ENCODE measurements at regions not wholly inside any gene's neighbourhood (a gene's known extent, or its start where the extent isn't known, plus 50 kb on each side); places are given as distances from the start of the nearest gene placed in this dataset.

DNA sequence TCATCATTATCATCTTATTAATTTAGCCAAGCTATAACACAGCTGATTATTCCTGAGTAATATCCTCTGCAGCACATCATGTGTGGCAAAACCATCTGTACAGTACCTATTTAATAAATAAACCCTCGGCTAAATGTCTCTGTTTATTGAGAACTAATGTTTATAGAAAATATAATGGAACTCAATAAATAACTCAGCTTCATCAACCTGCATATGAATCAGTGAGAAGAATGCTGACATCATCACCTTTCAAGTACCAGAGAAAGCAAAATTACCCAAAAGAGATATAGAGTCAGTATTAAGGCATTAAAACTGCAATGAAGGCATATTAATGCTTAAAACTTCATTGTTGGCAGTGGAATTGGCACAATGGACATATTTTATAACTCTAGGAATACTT lies 558.3 kb downstream of the PLCL1 start:
- in situ Hi-C loops (cut with MboI) (no loop called here), intact Hi-C loops (cut with micrococcal nuclease) (no loop called here)
- FAIRE-seq (no peak), DNase-seq (ENCODE audit: extremely low read depth in 1 of 4, low spot score in 3 of 4) (no peak), ATAC-seq (no peak)
- Histone ChIP-seq H3K27ac (ENCODE audit: extremely low read depth, low read depth, low read length) (no peak overlapping the region), H3K9ac (ENCODE audit: insufficient read depth in 1 of 2, low read depth in 2 of 2, low read length in 2 of 2) (no peak overlapping the region), H3K4me1 (replicated peaks in 1 of 2; ENCODE audit: control insufficient read depth in 2 of 2, insufficient read depth in 2 of 2, low read length in 2 of 2) (no peaks in the 10 kb centered on the region), H3K4me3 (no peak overlapping the region), H3K79me2 (ENCODE audit: control insufficient read depth, insufficient read depth, low read length) (no peaks in the 10 kb centered on the region), H3K36me3 (ENCODE audit: control insufficient read depth, insufficient read depth, low read length) (no peaks in the 10 kb centered on the region), H3K9me1 (ENCODE audit: control insufficient read depth, insufficient read depth, low read length) (no peaks in the 10 kb centered on the region), H4K20me1 (replicated peaks; ENCODE audit: control insufficient read depth, insufficient read depth, low read length) (no peaks in the 10 kb centered on the region), H2AFZ (ENCODE audit: low read depth, low read length) (no peak overlapping the region), H3K4me2 (ENCODE audit: insufficient read depth, low read length) (no peak overlapping the region), H3K27me3 (ENCODE audit: control insufficient read depth in 2 of 2, insufficient read depth in 2 of 2, low read length in 2 of 2) (no peaks in the 10 kb centered on the region), H3K9me3 (replicated peaks; ENCODE audit: control insufficient read depth, insufficient read depth, low read depth, low read length) (no peaks in the 10 kb centered on the region)
- no peak for TF ChIP-seq LARP7 (IDR thresholded peaks at IDR 0.05)
- peak; percentile 43; the same call in 1 of the 2 replicates for TF ChIP-seq ZNF316 (IDR thresholded peaks at IDR 0.05)
- no peak for TF ChIP-seq CREM (IDR thresholded peaks at IDR 0.05; ENCODE audit: low read depth)
- peak; percentile 14; the same call in 1 of the 2 replicates for TF ChIP-seq MAFG (tag; conservative IDR thresholded peaks at IDR 0.05)
- TF ChIP-seq MAZ (CRISPR knock-in tag; conservative IDR thresholded peaks at IDR 0.05 in 1 of 2, IDR thresholded peaks at IDR 0.05 in 1 of 2), result no peak
- TF ChIP-seq EWSR1 (IDR thresholded peaks at IDR 0.05; ENCODE audit: borderline replicate concordance, low read depth, partially characterized antibody), result no peak
- TF ChIP-seq MCM3 (IDR thresholded peaks at IDR 0.05), result no peak
- TF ChIP-seq ZNF785 (CRISPR knock-in tag; IDR thresholded peaks at IDR 0.05), result no peak
- no peak for TF ChIP-seq ZNF583 (CRISPR knock-in tag; IDR thresholded peaks at IDR 0.05)
- TF ChIP-seq KDM2B (CRISPR knock-in tag; IDR thresholded peaks at IDR 0.05), result no peak
- TF ChIP-seq RHOXF2B (CRISPR knock-in tag; conservative IDR thresholded peaks at IDR 0.05), result no peak
- no peak for TF ChIP-seq HDAC8 (tag; IDR thresholded peaks at IDR 0.05)
- TF ChIP-seq TAF7 (tag; IDR thresholded peaks at IDR 0.05), result no peak
- TF ChIP-seq, protein P1, sequence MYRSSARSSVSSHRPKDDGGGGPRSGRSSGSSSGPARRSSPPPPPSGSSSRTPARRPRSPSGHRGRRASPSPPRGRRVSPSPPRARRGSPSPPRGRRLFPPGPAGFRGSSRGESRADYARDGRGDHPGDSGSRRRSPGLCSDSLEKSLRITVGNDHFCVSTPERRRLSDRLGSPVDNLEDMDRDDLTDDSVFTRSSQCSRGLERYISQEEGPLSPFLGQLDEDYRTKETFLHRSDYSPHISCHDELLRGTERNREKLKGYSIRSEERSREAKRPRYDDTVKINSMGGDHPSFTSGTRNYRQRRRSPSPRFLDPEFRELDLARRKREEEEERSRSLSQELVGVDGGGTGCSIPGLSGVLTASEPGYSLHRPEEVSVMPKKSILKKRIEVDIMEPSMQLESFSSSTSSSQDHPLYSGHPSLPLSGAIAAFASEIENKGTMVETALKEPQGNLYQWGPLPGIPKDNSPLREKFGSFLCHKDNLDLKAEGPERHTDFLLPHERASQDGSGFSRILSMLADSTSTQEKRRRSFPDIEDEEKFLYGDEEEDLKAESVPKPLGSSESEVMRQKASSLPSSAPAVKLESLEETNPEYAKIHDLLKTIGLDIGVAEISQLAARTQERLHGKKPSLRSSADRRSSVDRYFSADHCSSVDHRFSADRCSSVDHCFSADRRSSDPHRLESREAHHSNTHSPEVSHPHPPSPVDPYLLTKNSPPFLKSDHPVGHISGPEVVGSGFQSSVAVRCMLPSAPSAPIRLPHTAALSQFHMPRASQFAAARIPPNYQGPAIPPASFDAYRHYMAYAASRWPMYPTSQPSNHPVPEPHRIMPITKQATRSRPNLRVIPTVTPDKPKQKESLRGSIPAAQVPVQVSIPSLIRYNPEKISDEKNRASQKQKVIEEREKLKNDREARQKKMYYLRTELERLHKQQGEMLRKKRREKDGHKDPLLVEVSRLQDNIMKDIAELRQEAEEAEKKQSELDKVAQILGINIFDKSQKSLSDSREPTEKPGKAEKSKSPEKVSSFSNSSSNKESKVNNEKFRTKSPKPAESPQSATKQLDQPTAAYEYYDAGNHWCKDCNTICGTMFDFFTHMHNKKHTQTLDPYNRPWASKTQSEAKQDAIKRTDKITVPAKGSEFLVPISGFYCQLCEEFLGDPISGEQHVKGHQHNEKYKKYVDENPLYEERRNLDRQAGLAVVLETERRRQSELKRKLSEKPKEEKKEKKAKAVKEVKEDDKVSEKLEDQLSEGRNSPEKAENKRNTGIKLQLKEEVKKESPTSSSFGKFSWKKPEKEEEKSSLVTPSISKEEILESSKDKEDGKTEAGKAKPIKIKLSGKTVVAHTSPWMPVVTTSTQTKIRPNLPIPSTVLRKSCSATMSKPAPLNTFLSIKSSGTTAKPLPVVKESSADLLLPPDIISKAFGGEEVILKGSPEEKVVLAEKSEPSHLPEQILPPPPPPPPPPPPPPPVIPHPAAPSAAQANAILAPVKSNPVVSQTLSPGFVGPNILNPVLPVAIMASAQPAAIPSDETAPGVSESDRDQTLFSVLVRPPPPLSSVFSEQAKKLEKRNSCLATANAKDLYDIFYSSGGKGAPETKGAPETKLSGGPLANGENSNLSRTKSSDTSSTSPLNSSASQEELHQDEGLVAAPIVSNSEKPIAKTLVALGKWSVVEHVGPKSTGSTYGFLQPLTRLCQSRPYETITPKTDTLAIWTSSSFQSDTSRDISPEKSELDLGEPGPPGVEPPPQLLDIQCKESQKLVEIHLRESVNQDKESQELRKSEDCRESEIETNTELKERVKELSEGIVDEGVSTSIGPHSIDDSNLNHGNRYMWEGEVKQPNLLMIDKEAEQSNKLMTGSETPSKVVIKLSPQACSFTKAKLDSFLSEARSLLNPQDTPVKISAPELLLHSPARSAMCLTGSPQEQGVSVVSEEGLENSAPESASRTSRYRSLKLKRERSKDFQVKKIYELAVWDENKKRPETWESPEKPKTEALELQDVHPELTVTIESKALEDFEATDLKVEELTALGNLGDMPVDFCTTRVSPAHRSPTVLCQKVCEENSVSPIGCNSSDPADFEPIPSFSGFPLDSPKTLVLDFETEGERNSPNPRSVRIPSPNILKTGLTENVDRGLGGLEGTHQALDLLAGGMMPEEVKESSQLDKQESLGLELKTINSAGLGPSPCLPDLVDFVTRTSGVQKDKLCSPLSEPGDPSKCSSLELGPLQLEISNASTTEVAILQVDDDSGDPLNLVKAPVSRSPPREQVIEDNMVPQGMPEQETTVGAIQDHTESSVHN (IDR thresholded peaks at IDR 0.05; ENCODE audit: borderline replicate concordance in 1 of 2, low read depth in 1 of 2), result no peak
- TF ChIP-seq JUN (IDR thresholded peaks at IDR 0.05; ENCODE audit: borderline replicate concordance, low read depth, low read length), result no peak
- no peak for TF ChIP-seq JUN (CRISPR knock-in tag; IDR thresholded peaks at IDR 0.05; ENCODE audit: borderline replicate concordance)
- TF ChIP-seq C11orf30 (IDR thresholded peaks at IDR 0.05; ENCODE audit: low read depth), result peak; percentile 33; the same call in 1 of the 2 replicates
- TF ChIP-seq MAFF (IDR thresholded peaks at IDR 0.05; ENCODE audit: low read length), result peak; percentile 52; the same call in 1 of the 2 replicates
- peak; percentile 62 for TF ChIP-seq MAFK (IDR thresholded peaks at IDR 0.05; ENCODE audit: low read length)
- CTCF ChIA-PET (ENCODE audit: low intra/inter-chr PET ratio), result no interaction called here
- 4% methylated on average over 1 of the region's 1 CpG for WGBS (ENCODE audit: insufficient coverage, low coverage, missing lambda C conversion rate)
- no TSS peak for BruUV-seq (replicated peaks)
- POLR2A ChIA-PET, result no interaction called here
